ENCODE measurements at regions not wholly inside any gene's neighbourhood (a gene's known extent, or its start where the extent isn't known, plus 50 kb on each side); places are given as distances from the start of the nearest gene placed in this dataset.

DNA sequence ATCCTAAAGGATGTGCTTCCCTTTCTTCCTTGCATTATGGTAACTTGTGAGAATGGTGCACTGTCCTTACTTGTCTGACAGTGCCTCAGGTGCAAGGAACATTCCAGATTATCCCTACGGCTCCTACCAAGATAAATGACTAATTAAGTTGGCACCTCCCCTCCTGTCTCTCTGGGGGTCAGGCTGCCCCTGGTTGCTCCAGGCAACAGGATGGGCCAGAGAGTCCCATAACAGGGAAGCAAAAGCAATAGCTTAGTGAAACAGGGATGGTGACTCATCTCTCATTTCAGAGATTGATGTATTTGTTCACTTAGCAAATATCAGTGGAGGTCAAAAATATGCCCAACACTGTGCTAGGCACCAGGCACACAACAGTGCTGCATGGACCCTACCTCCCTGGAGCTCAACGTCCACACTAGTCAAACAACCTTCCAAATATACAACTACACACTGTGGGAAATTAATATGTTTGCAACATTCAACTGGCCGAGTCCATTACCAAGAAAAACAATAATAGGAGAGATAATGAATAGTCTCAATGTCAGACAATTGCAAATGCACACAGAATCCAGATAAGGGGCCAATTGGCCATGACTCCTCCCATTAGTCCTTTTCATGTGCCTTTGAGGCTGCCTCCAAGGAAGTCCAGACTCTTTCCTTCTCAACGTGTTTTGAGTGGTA lies 249.0 kb downstream of the TLE3 start:
- TF ChIP-seq CTCF (IDR thresholded peaks at IDR 0.05; ENCODE audit: low read depth, low read length, poor library complexity, severe bottlenecking), result no peak
- TF ChIP-seq EZH2phosphoT487 (IDR thresholded peaks at IDR 0.05; ENCODE audit: borderline replicate concordance, low read length), result no peak

Data from DOHH2 (cell line).